ENCODE measurements at regions not wholly inside any gene's neighbourhood (a gene's known extent, or its start where the extent isn't known, plus 50 kb on each side); places are given as distances from the start of the nearest gene placed in this dataset.

GRCh38 chr7:1314021-1314907 lies 81.6 kb downstream of the UNCX start:
- ChIA-PET POLR2A (no interaction called here), CTCF (no interaction called here)
- DNase-seq (ENCODE audit: extremely low spot score) = no peak
- no peak for TF ChIP-seq CTCF (IDR thresholded peaks at IDR 0.05; ENCODE audit: control extremely low read depth, extremely low read depth, low read depth, missing control alignments)

GRCh38 chr7:1314908-1315450 lies 82.3 kb downstream of the UNCX start:
- no peak for DNase-seq (ENCODE audit: extremely low spot score)
- CTCF ChIA-PET = no interaction called here
- POLR2A ChIA-PET = no interaction called here
- TF ChIP-seq CTCF (IDR thresholded peaks at IDR 0.05; ENCODE audit: control extremely low read depth, extremely low read depth, low read depth, missing control alignments) = no peak

DNA sequence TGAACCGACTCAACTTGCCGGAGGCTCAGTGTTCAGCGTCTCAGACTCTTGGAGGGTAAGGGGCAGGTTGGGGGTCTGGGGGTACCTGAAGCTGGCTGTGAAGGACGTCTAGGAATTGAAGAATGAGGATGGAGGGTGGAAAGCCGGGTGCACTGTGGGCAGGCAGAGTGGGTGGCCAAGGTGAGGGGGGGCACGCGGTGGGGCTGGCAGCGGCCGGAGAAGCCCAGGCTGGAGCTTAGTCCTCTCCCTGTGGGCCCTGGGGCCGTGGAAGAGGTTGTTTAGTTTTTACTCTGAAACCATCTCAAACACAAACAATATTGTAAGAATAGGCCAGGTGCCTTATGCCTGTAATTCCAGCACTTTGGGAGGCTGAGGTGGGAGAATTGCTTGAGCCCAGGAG lies 83.4 kb downstream of the UNCX start:
- POLR2A ChIA-PET = no interaction called here
- CTCF ChIA-PET = no interaction called here
- no peak for DNase-seq (ENCODE audit: extremely low spot score)
- no peak for TF ChIP-seq CTCF (IDR thresholded peaks at IDR 0.05; ENCODE audit: control extremely low read depth, extremely low read depth, low read depth, missing control alignments)

DNA sequence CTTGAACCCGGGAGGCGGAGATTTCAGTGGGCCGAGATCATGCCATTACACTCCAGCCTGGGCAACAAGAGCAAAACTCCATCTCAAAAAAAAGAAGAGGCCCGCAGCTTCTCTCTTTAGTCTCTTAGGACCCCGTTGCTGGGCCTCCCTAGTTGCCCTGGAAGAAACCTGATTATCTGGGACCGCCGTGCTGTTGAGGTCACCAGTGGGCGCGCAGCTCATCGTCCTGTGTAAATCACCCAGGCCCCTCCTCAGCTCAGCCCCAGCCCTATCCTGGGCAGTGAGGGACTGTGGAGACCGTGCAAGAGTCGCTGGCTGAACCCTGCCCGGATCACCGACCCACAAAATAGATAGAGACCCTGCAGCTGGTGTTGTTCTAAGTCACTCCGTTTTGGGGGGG lies 85.0 kb downstream of the UNCX start:
- POLR2A ChIA-PET = no interaction called here
- DNase-seq (ENCODE audit: extremely low spot score) = no peak
- CTCF ChIA-PET = no interaction called here
- TF ChIP-seq CTCF (IDR thresholded peaks at IDR 0.05; ENCODE audit: control extremely low read depth, extremely low read depth, low read depth, missing control alignments) = no peak

GRCh38 chr7:1318051-1318450 lies 85.4 kb downstream of the UNCX start:
- POLR2A ChIA-PET = no interaction called here
- no peak for TF ChIP-seq CTCF (IDR thresholded peaks at IDR 0.05; ENCODE audit: control extremely low read depth, extremely low read depth, low read depth, missing control alignments)
- DNase-seq (ENCODE audit: extremely low spot score) = no peak
- CTCF ChIA-PET = no interaction called here

DNA sequence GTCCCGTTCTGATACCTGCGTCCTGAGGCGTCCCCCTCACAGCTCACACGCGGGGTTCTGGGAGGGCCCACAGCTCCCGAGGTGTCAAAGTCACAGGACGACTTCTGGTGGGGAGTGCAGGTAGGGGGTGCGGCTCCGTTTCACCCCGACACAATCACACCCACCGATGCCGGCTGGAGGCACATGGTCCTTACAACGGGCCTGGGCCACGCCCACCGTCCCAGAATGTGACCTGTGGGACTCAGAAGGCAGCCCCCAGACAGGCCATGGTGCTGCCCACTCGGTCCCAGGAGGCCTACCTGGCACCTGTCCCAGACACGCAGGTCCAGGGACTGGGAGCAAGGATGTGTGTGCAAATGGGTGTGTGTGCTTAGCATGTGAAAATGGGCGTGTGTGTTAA lies 86.0 kb downstream of the UNCX start:
- CTCF ChIA-PET = no interaction called here
- POLR2A ChIA-PET = no interaction called here
- DNase-seq (ENCODE audit: extremely low spot score) = no peak
- no peak for TF ChIP-seq CTCF (IDR thresholded peaks at IDR 0.05; ENCODE audit: control extremely low read depth, extremely low read depth, low read depth, missing control alignments)

All from GM10248 (cell line).